BJ (cell line): ENCODE measurements at regions not wholly inside any gene's neighbourhood (a gene's known extent, or its start where the extent isn't known, plus 50 kb on each side); places are given as distances from the start of the nearest gene placed in this dataset.

Source experiments
- CTCF ChIA-PET: fragments of 350-600 bp; formaldehyde crosslinking; extraction: SDS; loops from one replicate; lab custom pipeline; 2021; ENCODE audit warnings: antibody characterized with exemption, inconsistent platforms; lab: Yijun Ruan, JAX
- POLR2A ChIA-PET: fragments of 300-600 bp; sonication (Branson Sonifier 250); formaldehyde crosslinking; extraction: SDS; loops from one replicate; lab custom pipeline; 2021; ENCODE audit warnings: antibody characterized with exemption; lab: Charles Lee
- DNase-seq: peaks from one replicate; pipeline ENCODE4 v3.0.0-alpha.2; 2011; ENCODE audit warnings: low read depth
- H3K27me3 ChIP-seq: 2 replicates; pipeline ENCODE4 v1.6.0; 2011; ENCODE audit warnings: low read length; ENCODE audit not compliant: control insufficient read depth, insufficient read depth
- H3K36me3 ChIP-seq: 2 replicates; pipeline ENCODE4 v1.5.1; 2011; ENCODE audit warnings: low read length; ENCODE audit not compliant: control insufficient read depth, insufficient read depth
- H3K4me3 ChIP-seq: 2 replicates; pipeline ENCODE4 v1.5.1; 2011; ENCODE audit warnings: low read depth, mild to moderate bottlenecking, control low read depth, low read length
- CTCF ChIP-seq: IDR thresholded peaks from 2 replicates; pipeline ENCODE4 v1.5.1; 2011; ENCODE audit warnings: low read depth, mild to moderate bottlenecking, control low read depth, inconsistent platforms, low read length, moderate library complexity; ENCODE audit not compliant: insufficient read depth

GRCh38 chr9:38288502-38288901, 104.0 kb upstream of the ALDH1B1 start:
- Histone ChIP-seq H3K27me3 (peaks cover 1% of the 10 kb centered on the region), H3K4me3 (no peak overlapping the region), H3K36me3 (no peaks in the 10 kb centered on the region)
- POLR2A ChIA-PET = no interaction called here
- CTCF ChIA-PET = no interaction called here
- DNase-seq = no peak
- no peak for TF ChIP-seq CTCF

GRCh38 chr9:38287420-38287985, 105.0 kb upstream of the ALDH1B1 start:
- POLR2A ChIA-PET = no interaction called here
- CTCF ChIA-PET = no interaction called here
- Histone ChIP-seq H3K4me3 (no peak overlapping the region), H3K36me3 (no peaks in the 10 kb centered on the region), H3K27me3 (peaks cover 1% of the 10 kb centered on the region)
- TF ChIP-seq CTCF = no peak
- DNase-seq = no peak

GRCh38 chr9:38286766-38287165, 105.7 kb upstream of the ALDH1B1 start:
- no peak for TF ChIP-seq CTCF
- ChIA-PET POLR2A (no interaction called here), CTCF (no interaction called here)
- Histone ChIP-seq H3K27me3 (peaks cover 1% of the 10 kb centered on the region), H3K4me3 (no peak overlapping the region), H3K36me3 (no peaks in the 10 kb centered on the region)
- DNase-seq = no peak

- POLR2A ChIA-PET = no interaction called here
- TF ChIP-seq CTCF = no peak
- Histone ChIP-seq H3K4me3 (no peak overlapping the region), H3K27me3 (peaks cover 1% of the 10 kb centered on the region), H3K36me3 (no peaks in the 10 kb centered on the region)
- DNase-seq = no peak
- CTCF ChIA-PET = no interaction called here
Measured at GRCh38 chr9:38286357-38286756, 106.1 kb upstream of the ALDH1B1 start.

- ChIA-PET POLR2A (no interaction called here), CTCF (no interaction called here)
- no peak for DNase-seq
- Histone ChIP-seq H3K36me3 (no peaks in the 10 kb centered on the region), H3K27me3 (peaks cover 1% of the 10 kb centered on the region), H3K4me3 (no peak overlapping the region)
- no peak for TF ChIP-seq CTCF
Measured at GRCh38 chr9:38285236-38285635, 107.3 kb upstream of the ALDH1B1 start.
